Naive thymus-derived CD8-positive, alpha-beta T cell (primary cell): ENCODE measurements at regions not wholly inside any gene's neighbourhood (a gene's known extent, or its start where the extent isn't known, plus 50 kb on each side); places are given as distances from the start of the nearest gene placed in this dataset.

Source experiments
- ATAC-seq, 2 donors: fragments of 150-1000 bp; cut with Tn5 transposase in 1 of 2; sonication (Bioruptor Pico), chemical (Tn5 transposase) in 1 of 2; 1 replicate in 1 of 2; 2 replicates in 1 of 2; pipeline ENCODE4 v1.10.0; 2021; ENCODE audit warnings: mild to moderate bottlenecking in 2 of 2, moderate library complexity in 2 of 2
- POLR2A ChIA-PET: fragments of 350-600 bp; sonication (Branson Sonifier 250); formaldehyde crosslinking; loops from one replicate; lab custom pipeline; 2021; ENCODE audit warnings: antibody characterized with exemption; lab: Charles Lee
- DNase-seq, 10 donors: peaks; one replicate each; pipeline versions ENCODE4 v3.0.0 to v3.0.0-alpha.2; 2020 to 2022
- H3K27ac Mint-ChIP-seq, 10 donors: one replicate each; pipeline ENCODE4 v1.8.0; 2020 to 2022; ENCODE audit warnings: mild to moderate bottlenecking in 10 of 10, mixed read lengths in 10 of 10, moderate library complexity in 4 of 10, inconsistent platforms in 1 of 10
- H3K27me3 Mint-ChIP-seq, 5 donors: one replicate each; pipeline ENCODE4 v1.8.0; 2021 to 2022; ENCODE audit warnings: mixed read lengths in 5 of 5
- H3K36me3 Mint-ChIP-seq, 3 donors: one replicate each; pipeline ENCODE4 v1.8.0; 2020 to 2022; ENCODE audit warnings: mixed read lengths in 3 of 3, mild to moderate bottlenecking in 2 of 3, inconsistent platforms in 1 of 3
- H3K4me1 Mint-ChIP-seq, 4 donors: one replicate each; pipeline ENCODE4 v1.8.0; 2021 to 2022; ENCODE audit warnings: mixed read lengths in 4 of 4
- H3K4me3 Mint-ChIP-seq, 10 donors: one replicate each; pipeline ENCODE4 v1.8.0; 2020 to 2022; ENCODE audit warnings: mild to moderate bottlenecking in 10 of 10, mixed read lengths in 10 of 10, moderate library complexity in 6 of 10, inconsistent platforms in 1 of 10
- H3K9me3 Mint-ChIP-seq, 9 donors: one replicate each; pipeline ENCODE4 v1.8.0; 2020 to 2022; ENCODE audit warnings: mixed read lengths in 9 of 9, mild to moderate bottlenecking in 3 of 9, inconsistent platforms in 1 of 9, moderate library complexity in 1 of 9

DNA sequence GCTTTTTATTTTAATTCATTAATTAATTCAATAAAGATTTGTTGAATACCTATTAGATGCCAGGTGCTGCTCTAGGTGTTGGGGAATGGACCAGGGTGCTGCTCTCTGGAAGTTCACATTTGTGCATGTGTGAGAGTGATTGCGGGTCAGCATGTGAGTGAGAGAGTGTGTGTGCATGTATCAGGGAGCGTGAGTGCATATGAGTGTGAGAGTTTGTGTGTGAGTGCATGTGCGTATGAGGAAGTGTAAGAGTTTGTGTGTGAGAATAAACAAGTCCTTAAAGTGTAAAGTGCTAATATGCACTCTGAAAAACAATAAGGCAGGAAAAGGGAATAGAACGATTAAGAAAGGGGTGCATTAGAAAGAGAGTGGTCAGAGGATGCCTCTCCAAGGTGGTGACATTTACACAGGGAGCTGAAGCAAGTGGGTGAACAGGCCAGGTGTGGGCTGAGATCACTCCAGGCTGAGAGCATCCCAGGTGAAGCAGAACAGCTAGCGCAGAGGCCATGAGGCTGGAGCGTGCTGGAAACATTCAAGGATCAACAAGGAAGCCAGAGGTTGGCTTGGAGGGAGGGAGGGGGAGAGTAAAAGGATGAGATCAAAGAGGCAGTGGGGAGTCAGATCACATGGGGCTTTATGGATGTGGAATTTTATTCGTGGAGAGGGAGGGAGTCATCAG is 50.5 kb upstream of the SLC1A4 start:
- H3K9me3 Mint-ChIP-seq = peaks cover 0 to 5% (median 3%) of the 10 kb centered on the region in 9 donors
- DNase-seq (no peak), ATAC-seq (no peak)
- H3K4me1 Mint-ChIP-seq = peaks cover 0 to 56% (median 4%) of the 10 kb centered on the region in 4 donors
- peak overlapping the region in 2 of 10 donors; percentile 3 to 61 for H3K27ac Mint-ChIP-seq
- peaks cover 0 to 12% (median 0%) of the 10 kb centered on the region in 5 donors for H3K27me3 Mint-ChIP-seq
- no peaks in the 10 kb centered on the region for H3K36me3 Mint-ChIP-seq
- POLR2A ChIA-PET = no interaction called here
- peak overlapping the region in 1 of 10 donors; percentile 59 for H3K4me3 Mint-ChIP-seq

DNA sequence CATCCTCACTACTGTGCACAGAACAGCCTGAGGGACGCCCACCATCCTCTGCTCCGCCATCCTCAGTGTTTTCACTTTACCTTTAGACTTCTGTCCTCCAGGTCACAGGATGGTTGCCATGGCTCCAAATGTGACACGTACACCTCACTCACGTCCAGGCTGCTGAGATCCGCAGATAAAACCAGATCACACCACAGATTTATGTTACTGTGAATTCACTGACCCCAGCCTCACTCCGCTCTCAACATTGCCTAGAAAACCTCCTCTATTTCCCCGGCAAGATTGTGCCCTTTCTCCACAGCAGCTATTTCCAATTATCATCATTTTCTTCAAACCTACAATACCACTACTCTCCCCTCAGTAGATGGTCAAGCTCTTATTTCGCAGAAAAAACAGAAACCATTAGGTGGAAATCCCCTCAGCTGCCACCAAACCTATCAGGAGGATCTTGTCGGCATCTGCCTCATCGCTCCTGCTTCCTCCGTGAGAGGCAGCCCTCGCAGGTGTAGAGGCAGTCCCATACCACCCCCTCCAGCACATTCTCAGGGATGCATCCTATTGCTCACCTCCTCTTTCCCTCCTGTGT is 49.8 kb upstream of the SLC1A4 start:
- Mint-ChIP-seq H3K4me3 (peak overlapping the region in 2 of 10 donors; percentile 18 to 52), H3K27me3 (peaks cover 0 to 12% (median 0%) of the 10 kb centered on the region in 5 donors), H3K9me3 (peaks cover 0 to 5% (median 3%) of the 10 kb centered on the region in 9 donors), H3K36me3 (no peaks in the 10 kb centered on the region), H3K4me1 (peaks cover 0 to 55% (median 6%) of the 10 kb centered on the region in 4 donors), H3K27ac (peak overlapping the region in 3 of 10 donors; percentile 54 to 65 (median 61))
- DNase-seq (no peak), ATAC-seq (no peak)
- POLR2A ChIA-PET = no interaction called here
